ENCODE measurements at regions not wholly inside any gene's neighbourhood (a gene's known extent, or its start where the extent isn't known, plus 50 kb on each side); places are given as distances from the start of the nearest gene placed in this dataset. TPM values are rescaled to one million over a fixed set of nuclear protein-coding genes. Genes with fewer than 3 reads are reported as not detected.
A peak's percentile ranks its signal among the peaks of the same experiment; 100 is the strongest.

- 65% methylated on average over 5 of the region's 5 CpGs for WGBS (ENCODE audit: low lambda C conversion rate, missing lambda C conversion rate)
- no peaks in the 10 kb centered on the region for H3K79me2 ChIP-seq
- DNase-seq (ENCODE audit: low spot score), result peak; percentile 7
These were observed 50.4 kb upstream of the ELOVL6 start for GRCh38 chr4:110248831-110249253.

More at GRCh38 chr4:110248831-110249253, 50.4 kb upstream of the ELOVL6 start:
- Histone ChIP-seq H2AFZ (no peak overlapping the region), H3K9me2 (replicated peaks; ENCODE audit: insufficient read depth) (no peaks in the 10 kb centered on the region), H3K4me1 (ENCODE audit: insufficient read depth) (no peaks in the 10 kb centered on the region), H3K27ac (peak overlapping the region; percentile 45), H3K36me3 (replicated peaks; ENCODE audit: insufficient read depth, low read depth) (no peaks in the 10 kb centered on the region), H4K20me1 (ENCODE audit: insufficient read depth, poor library complexity, severe bottlenecking) (no peaks in the 10 kb centered on the region), H3K4me2 (no peak overlapping the region), H3K9me3 (ENCODE audit: low read depth) (no peaks in the 10 kb centered on the region), H3K27me3 (no peaks in the 10 kb centered on the region), H3K4me3 (no peak overlapping the region)
- TF ChIP-seq EZH2 (IDR thresholded peaks at IDR 0.05; ENCODE audit: borderline replicate concordance) (no peak), CTCF (IDR thresholded peaks at IDR 0.05; ENCODE audit: poor library complexity) (no peak), EZH2phosphoT487 (IDR thresholded peaks at IDR 0.05; ENCODE audit: low read depth, severe bottlenecking, unreplicated experiment) (no peak)

Small RNA genes lying in the stretch of these regions (small RNA-seq; reads per million reads assigned to genes)
- gene AC108145.1, result not detected
- not detected for gene HSBP1P2
- gene RNU6-205P, result not detected
